GM18499 (cell line): ENCODE measurements at regions not wholly inside any gene's neighbourhood (a gene's known extent, or its start where the extent isn't known, plus 50 kb on each side); places are given as distances from the start of the nearest gene placed in this dataset.

Experiments used
- ATAC-seq: cut with Tn5 transposase; IDR thresholded peaks from one replicate; pipeline ENCODE4 v1.9.1; 2021; ENCODE audit warnings: moderate number of reproducible peaks; ENCODE audit not compliant: insufficient read depth, unreplicated experiment

DNA sequence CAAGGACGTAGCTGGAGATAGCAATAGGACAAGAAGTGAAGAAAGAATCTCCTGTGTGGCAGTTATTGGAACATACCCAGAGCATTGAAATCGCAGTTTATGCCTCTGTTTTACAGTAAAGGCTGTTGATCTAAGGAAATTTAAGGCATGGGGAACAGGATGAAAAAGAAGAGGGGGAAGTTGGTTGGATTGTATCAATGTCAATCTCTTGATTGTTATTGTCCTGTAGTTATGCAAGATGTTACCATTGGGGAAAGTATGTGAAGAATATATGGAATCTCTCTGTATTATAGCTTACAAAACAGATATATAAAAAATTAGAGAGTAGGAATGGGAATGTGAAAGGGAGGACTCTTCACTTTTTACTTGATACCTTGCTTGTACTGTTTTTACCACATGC is 195.6 kb upstream of the NREP start:
- no peak for ATAC-seq

DNA sequence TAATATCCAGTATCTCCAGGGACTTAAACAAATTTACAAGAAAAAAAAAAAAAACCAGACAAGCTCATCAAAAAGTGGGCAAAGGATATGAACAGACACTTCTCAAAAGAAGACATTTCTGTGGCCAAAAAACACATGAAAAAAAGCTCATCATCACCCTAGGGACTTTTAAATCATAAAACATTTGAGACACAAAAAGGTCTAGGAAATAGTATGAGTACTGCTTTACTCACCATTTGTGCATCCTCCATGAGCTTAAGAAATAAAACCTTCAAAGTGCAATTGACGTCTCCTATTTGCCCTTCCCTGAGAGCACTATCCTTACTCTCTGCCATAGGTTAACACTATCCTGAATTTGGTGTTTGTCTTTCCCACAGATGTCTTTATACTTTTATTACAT is 193.7 kb upstream of the NREP start:
- ATAC-seq, result no peak

DNA sequence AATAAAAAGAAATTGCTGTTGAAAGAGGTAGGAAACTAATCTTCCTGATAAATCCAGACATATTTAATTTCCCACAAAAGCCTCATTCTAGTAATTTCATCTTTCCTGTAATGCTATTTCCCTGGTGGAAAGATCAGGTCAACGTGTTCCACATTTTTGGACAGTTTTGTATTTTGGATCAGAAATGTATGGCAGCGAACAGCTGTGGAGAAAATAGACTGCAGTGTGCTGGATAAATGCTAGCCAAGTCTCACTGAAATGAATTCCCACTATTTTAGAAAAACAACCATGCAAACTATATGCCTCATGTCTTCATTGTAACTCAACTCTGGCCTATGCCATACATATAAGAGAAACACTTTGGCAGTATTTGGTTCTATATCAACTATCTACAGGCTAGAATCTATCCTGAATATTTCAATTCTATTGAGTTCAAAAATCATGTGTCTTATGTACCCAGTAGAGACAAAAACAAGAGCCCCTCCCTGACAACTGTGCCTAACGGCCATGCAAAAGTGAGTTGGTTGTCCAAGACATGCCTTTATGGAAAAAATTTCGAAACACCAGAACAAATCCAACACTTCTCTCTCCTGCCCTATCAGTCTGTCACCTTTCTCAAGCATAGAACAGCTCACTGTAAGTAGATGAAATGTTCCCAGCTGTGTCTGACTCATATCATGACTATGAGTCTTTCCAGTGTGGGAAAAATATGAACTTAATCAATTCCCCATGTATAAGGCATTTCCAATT is 191.3 kb upstream of the NREP start:
- ATAC-seq, result no peak

DNA sequence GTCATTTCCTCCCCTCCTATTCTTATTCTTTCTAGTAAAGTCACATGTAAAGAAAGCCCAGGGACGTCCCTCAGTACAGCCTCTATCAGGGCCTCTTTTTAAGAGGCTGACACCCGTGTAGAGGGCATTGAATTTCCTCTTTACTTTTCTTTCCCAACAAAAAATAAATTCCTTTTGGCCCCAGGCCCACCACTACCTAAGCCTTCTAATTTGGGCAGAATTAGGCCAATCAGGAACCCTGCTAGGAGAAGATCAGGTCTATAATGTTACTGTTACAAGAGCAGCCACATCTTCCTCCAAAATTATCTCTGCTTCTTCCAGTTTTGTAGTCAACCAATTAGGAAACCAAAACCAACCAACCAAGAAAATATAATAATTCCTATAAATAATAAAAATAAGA is 189.6 kb upstream of the NREP start:
- no peak for ATAC-seq

DNA sequence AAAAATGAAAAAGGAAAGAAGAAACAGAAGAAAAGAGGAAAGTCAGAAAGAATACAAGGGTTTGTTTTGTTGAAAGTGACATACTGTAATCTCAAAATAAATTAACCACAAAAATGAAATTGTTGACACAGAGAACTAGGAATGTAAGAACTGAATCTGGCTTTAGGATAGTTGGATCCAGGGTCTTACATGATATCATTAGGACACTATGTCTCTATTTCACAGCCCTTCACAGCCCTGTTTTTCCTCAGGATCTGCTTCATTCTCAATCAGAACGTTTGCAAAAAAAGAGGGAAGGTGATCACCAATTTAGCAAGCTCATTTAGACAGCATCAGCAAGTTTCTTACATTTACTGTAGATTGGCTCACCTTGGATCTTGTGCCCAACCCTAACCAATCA is 188.5 kb upstream of the NREP start:
- ATAC-seq, result no peak

DNA sequence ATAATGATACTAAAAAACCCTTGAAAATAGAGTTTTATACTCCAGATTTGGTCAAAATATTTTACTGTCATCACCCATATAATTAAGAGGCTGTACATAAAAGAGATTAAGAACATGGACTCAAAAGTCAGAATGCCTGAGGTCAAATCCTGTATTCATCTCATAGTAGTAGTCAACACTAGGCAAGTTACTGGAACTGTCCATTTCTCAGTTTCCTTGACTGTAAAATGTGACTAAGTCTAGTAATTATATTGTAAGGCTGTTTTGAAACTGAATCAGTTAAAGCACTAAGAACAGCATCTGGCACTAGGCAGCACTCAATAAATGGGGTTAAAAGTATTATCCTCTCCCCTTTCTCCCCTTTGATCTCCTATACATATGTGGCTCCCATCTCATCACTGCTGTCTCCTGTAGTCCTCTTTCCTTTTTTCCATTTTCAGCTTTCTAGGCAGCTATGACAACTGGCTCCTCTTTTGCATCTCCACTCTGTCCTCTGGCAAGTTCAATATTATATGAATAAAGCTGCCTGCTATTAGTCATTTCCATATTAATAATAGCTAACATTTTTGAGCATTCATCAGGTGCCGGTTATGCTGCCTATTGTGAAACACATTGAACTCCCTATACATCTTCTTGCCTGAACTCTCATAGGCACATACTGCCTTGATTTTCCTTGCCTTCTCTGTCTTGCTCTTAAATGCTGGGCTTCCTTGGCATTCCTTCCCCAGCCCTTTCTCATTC is 185.8 kb upstream of the NREP start:
- ATAC-seq, result no peak

DNA sequence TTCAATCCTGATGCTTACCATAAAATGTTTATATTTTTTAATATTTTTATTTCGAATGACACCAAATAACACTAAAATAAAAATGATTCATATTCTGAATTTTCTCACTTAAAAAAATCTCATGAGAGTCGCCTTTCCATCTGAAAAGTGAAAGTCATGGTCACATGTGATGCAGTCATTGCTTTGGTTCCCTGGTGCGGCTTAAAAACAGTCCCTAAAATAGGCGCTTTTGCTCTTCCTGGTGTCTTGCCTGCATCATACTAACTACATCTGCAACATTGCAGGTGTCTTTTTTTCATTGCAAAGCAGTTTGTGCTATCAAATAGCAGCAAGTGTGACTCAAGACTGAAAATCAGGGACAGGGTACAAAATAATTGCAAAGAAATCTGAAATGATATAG is 185.2 kb upstream of the NREP start:
- no peak for ATAC-seq

DNA sequence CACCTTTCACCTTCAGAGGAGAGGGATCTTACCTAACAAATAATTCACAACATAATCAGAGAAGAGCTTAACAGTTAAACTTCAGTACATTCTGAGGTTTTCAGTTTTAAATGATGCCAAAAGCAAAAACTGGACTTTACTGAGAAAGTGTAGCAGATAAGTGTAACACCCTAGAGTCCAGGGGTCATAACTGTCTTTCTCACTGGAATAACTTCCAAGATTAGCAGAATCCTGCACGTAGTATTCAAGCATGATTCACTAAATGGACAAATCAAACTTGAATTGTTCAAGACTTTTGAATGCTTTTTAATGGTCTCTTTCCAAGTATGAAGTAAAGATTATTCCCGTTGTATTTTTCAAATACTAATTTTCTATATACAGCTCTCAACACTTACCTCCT is 180.1 kb upstream of the NREP start:
- no peak for ATAC-seq

DNA sequence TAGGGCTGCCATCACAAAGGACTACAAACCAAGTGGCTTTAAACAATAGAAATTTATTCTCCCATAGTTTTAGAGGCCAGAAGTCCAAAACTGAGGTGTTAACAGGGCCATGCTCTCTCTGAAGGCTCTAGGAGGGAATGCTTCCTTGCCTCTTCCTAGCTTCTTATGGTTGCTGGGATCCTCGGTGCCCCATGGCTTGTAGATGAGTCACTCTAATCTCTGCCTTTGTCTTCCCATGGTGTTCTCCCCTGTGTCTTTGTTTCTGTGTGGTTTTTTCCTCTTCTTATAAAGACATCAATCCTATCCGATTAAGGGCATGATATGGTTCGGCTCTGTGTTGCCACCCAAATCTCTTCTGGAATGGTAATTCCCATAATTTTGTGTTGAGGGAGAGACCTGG is 178.8 kb upstream of the NREP start:
- ATAC-seq, result no peak

DNA sequence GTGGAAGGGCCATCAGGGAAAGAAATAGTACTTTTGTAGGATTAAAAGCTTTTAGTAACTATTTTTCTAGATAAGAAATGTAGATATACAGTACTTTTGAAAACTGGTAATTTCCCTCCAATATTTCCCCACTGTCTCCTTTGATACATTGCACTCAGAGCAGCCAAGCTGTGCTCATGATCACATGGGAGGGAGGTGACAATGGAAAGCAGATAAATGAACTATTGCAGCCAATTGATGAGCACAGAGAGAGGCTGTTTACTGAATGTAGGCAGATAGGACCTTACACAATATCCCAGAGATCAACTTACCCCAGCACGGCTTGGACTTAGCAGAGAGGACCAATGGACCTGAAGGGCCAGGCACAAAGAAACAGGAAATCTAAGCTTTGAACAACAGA is 178.0 kb upstream of the NREP start:
- no peak for ATAC-seq

DNA sequence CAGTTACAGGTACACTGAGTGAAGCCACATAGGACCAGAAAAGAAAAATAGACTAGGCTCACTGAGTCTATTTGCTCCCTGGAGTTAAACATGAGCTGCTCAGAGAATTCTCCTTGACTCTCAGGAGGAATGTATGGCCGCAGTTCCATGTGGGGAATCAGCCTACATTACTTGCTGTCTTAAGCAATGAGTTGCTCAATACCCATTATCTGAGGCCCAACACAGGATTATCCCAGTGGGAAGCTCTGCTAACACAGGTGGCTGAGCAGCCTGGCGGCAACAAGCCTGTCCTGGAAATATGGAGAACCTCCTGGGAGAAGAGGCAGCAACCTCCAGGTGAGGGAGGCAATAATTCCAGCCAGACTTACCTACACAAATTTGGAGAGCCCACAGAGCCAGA is 177.5 kb upstream of the NREP start:
- no peak for ATAC-seq

DNA sequence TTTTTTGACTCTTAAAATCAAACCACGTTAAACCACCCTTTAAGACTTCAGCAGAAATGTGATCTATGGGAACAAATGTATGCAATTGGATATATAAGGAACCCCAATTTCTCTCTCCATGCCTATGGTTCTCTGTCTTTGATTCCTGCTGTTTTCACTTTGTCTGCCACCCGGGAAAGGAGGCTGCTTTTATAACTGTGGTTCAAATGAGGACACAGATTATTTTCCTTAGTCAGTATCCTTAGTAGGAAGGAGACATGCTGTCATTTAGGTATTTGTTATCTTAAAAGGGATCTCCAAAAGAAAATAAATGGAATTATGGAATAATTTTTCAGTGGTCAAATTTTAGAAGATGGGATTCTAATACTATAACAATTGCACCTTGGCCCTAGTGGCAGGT is 176.1 kb upstream of the NREP start:
- ATAC-seq, result no peak

DNA sequence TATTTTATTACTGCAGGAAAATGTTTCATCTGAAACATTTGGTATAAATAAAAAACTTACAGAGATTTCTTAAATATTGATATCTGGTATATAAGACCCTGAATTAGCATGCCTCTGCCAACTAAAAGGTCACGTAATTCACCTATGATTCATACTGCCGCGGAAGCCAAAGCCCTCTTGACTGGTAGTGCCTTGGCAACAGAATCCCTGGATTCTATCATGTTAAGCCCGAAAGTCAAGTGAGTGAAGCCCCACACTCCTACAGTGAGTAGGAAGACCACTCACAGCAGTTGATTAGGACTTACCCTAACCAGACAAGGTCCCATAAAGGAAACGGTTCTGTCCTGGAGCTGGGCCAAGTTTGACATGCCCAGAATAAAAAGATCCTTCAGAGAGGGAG is 175.6 kb upstream of the NREP start:
- ATAC-seq, result no peak

DNA sequence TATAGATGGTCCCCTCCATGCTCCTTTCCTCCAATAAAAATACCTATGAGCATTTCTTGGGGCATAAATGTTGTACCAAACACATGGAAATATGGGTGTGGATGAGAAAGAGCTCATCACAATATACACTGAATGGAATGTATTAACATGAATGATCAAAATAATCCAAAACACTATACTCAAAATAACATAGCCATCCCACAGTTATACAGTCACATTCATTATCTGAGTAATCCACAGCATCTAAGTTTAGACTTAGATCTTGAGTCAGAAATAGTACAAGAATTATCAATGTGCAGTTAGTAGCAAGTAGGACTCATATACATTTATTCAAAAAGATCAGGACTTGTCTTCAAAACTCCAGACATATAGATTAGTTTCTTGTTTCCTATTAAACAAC is 175.2 kb upstream of the NREP start:
- no peak for ATAC-seq

DNA sequence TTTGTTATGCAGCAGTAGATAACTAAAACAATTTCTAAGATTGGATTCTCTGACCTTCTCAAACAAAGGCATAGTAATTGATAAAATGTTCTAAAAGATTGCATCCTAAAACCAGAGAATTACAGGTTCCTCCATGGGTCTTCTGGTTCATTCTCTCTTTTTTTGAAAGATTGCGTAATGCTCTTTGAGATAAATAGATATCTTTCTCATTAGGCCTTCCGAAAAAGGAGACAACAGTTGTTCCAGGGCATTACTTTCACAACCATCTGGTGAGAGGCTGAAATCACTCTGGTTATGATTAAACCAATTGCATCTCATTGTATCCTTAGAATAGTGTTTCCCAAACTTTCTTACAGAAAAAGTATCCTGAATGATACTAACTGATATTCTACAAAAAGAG is 174.7 kb upstream of the NREP start:
- no peak for ATAC-seq

DNA sequence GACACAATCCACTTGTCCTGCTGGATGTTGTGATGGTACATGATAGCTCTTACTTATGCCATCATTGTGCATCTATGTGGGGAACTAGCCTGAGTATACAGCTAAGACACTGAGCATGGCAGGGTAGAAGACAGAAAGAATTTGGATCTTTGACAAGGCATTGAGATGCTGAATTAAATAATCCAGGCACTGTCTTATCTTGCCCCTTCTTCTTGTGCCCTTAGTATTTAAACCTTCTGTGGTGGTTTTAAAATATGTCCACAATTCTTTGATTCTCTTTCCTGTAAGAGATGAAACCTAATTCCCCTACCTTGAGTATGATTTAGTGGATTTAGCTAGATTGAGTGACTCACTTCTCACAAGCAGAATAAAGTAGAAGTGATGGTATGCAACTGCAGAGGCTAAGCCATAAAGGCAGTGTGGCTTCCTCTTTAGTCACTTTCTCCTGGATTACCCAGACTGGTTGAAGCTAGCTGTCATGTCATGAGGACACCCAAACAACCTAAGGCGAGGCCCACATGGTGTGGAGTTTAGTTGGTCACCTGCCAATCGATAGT is 174.0 kb upstream of the NREP start:
- no peak for ATAC-seq

DNA sequence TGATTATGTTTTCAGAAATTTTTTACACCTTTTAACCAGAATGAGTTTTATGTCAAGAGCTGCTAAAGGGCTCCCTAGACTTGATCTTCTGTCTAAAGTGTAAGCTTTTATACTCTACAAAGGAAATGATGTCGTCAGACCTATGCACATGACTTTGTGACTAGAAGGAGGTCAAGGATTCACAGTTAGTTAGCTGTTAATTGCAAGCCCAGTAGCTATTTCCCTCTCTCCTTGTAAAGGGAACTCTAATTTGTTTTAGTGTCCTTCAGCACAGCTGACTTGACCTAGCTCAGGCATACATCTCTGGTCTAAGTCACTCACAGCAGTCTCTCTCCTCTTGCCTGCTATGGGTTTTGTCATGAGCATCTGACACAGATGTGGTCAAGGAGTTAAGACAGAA is 173.5 kb upstream of the NREP start:
- ATAC-seq, result no peak

DNA sequence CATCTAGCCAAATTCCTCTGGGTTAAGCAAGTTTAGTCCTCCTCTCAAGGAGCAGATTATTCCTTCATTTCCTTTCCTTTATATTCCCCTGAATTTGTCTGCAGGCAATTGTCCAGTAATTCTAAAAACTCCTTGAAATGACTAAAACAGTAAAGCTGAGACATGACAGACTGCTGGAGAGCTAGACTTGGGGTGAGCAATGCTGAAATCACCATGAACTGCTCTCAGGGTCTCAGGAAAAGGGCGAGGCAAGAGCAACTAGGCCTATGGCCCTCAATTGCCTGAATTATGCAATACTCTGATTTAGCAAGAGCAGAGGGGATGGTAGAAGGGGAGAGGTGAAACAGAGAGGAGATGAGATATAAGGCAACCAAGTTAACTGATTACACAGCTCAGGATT is 172.9 kb upstream of the NREP start:
- ATAC-seq, result no peak

DNA sequence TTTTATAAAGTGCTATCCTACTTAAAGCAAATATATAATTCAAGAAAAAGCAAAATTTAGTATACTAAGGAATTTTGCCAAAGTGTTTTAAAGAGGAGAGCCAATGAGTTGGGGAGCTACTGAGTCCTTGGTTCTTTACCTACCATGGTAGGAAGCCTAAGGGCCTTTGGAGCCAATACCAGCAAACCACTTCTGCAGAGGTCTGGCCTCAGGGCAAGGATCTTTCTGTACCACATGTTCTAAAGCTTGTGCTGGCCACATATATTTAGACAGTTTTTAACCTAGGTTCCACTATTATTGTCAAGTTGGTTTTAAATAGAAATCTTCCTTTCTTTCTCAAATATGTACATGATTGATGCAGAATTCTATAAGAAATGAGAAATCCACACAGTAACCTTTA is 172.3 kb upstream of the NREP start:
- no peak for ATAC-seq

DNA sequence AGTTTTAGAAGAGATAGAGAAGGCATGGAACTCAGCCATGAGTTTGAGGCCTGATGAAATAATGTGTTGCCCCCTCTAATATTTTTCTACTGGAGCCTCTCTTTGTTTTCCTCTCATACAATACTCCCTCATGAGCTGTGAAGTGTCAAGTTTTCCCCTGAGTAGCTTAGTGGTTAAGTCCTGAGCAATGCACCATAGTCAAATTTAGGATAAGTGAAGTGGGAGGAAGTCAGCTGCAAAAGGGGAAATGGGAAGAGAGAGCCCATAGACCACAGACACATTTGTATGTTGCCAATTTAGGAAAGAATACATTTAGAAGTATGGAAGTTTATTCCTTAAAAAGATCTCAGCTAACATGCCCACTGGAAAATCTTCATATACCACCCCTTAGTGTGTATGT is 171.5 kb upstream of the NREP start:
- no peak for ATAC-seq

DNA sequence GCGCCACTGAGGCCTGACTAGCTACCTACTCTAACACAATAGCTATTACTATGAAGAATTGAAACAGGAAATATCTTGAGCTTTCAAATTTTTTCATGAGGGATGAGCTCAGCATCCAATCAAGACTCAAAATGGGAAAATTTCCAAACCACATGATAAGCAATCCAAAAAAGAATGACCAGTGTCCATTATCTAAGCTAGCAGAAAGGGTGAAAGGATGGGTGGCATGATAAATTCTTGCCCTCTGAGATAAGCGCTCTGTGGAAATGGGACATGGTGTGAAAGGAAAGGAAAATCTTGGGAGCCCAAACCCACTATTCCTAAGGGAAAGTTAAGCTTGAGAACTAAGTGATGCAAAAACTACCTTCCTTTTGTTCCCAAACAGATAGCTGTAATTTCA is 170.2 kb upstream of the NREP start:
- ATAC-seq, result no peak

DNA sequence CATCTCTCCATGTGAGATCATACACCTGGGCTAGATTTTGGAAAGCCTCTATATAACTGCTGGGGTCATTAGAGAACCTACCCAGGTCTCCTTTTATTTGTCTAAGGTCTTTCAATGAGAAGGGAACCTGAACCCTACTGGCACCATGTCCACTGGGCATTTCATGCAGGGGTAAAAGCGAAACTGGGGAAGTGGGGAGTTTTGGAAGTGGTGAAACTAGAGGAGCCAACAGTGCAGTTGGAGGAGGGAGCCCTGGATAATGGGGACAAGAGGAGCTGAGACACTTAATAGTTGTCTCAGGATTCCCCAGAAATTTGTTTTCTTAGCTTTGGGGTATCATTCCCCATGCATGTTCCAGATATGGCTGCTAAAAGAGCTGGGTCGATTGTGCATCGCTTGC is 169.0 kb upstream of the NREP start:
- ATAC-seq, result no peak
